Natural killer cell (primary cell): ENCODE measurements at regions not wholly inside any gene's neighbourhood (a gene's known extent, or its start where the extent isn't known, plus 50 kb on each side); places are given as distances from the start of the nearest gene placed in this dataset.

Experiments used
- ATAC-seq, 3 donors: fragments of 150-1000 bp in 2 of 3; fragments of 200-7000 bp in 1 of 3; cut with Tn5 transposase; 1 replicate in 1 of 3; 2 replicates in 2 of 3; pipeline ENCODE4 v1.10.0; 2021; ENCODE audit warnings: mild to moderate bottlenecking in 2 of 3, moderate library complexity in 2 of 3
- DNase-seq, 2 donors: peaks; one replicate each; pipeline versions ENCODE4 v3.0.0 to v3.0.0-alpha.2; 2013 to 2021; ENCODE audit warnings: mixed read lengths in 1 of 2
- H3K27ac ChIP-seq: one replicate; pipeline ENCODE4 v1.5.1; 2013; ENCODE audit warnings: mild to moderate bottlenecking, low read length
- H3K27me3 ChIP-seq: one replicate; pipeline ENCODE4 v1.6.1; 2013; ENCODE audit warnings: low read length; ENCODE audit not compliant: control insufficient read depth, insufficient read depth
- H3K36me3 ChIP-seq: one replicate; pipeline ENCODE4 v1.6.1; 2013; ENCODE audit warnings: low read length; ENCODE audit not compliant: control insufficient read depth, insufficient read depth
- H3K4me1 ChIP-seq: one replicate; pipeline ENCODE4 v1.6.1; 2013; ENCODE audit warnings: low read length; ENCODE audit not compliant: control insufficient read depth, insufficient read depth
- H3K4me3 ChIP-seq: one replicate; pipeline ENCODE4 v1.5.1; 2013; ENCODE audit warnings: low read length
- H3K9me3 ChIP-seq: one replicate; pipeline ENCODE4 v1.6.1; 2013; ENCODE audit warnings: low read length; ENCODE audit not compliant: control insufficient read depth, insufficient read depth
- H3K27ac Mint-ChIP-seq, 2 donors: one replicate each; pipeline ENCODE4 v1.8.0; 2022; ENCODE audit warnings: mild to moderate bottlenecking in 2 of 2, mixed read lengths in 2 of 2, moderate library complexity in 1 of 2
- H3K27me3 Mint-ChIP-seq, 2 donors: one replicate each; pipeline ENCODE4 v1.8.0; 2022; ENCODE audit warnings: low read depth in 2 of 2, mixed read lengths in 2 of 2
- H3K36me3 Mint-ChIP-seq: one replicate; pipeline ENCODE4 v1.8.0; 2022; ENCODE audit warnings: mixed read lengths
- H3K4me1 Mint-ChIP-seq, 2 donors: one replicate each; pipeline ENCODE4 v1.8.0; 2022; ENCODE audit warnings: mixed read lengths in 2 of 2
- H3K4me3 Mint-ChIP-seq: one replicate; pipeline ENCODE4 v1.8.0; 2022; ENCODE audit warnings: mild to moderate bottlenecking, moderate library complexity, mixed read lengths
- H3K9me3 Mint-ChIP-seq, 2 donors: one replicate each; pipeline ENCODE4 v1.8.0; 2022; ENCODE audit warnings: mixed read lengths in 2 of 2
- CTCF ChIP-seq: fragments of 200-600 bp; IDR thresholded peaks from one replicate; pipeline ENCODE4 v1.8.0; 2022; ENCODE audit warnings: antibody characterized with exemption
- WGBS: methylation state at CpG from one replicate; pipeline ENCODE4 v1.1.7; 2013; ENCODE audit warnings: missing lambda C conversion rate; ENCODE audit not compliant: insufficient coverage; 5-methylcytosine and 5-hydroxymethylcytosine counted together
- intact Hi-C: fragments of 100-400 bp; cut with micrococcal nuclease; formaldehyde crosslinking; loops from one replicate; pipeline ENCODE4 v1.14.2; 2022

GRCh38 chr11:80613655-80614054, 1172.8 kb upstream of the TENM4 start:
- Mint-ChIP-seq H3K27me3 (no peaks in the 10 kb centered on the region), H3K4me3 (no peak overlapping the region), H3K4me1 (no peaks in the 10 kb centered on the region), H3K9me3 (peaks cover 16 to 20% of the 10 kb centered on the region in 2 donors), H3K27ac (no peak overlapping the region), H3K36me3 (peaks cover 6% of the 10 kb centered on the region)
- no peaks in the 10 kb centered on the region for H3K27me3 ChIP-seq
- H3K27ac ChIP-seq = no peak overlapping the region
- intact Hi-C loops = no loop called here
- WGBS = 83% methylated on average over 1 of the region's 2 CpGs
- no peak for ATAC-seq
- H3K9me3 ChIP-seq = no peaks in the 10 kb centered on the region
- H3K36me3 ChIP-seq = no peaks in the 10 kb centered on the region
- H3K4me3 ChIP-seq = no peak overlapping the region
- H3K4me1 ChIP-seq = no peaks in the 10 kb centered on the region
- no peak for TF ChIP-seq CTCF
- no peak for DNase-seq

GRCh38 chr11:80610516-80610915, 1169.7 kb upstream of the TENM4 start:
- Histone ChIP-seq H3K36me3 (no peaks in the 10 kb centered on the region), H3K4me3 (no peak overlapping the region), H3K9me3 (no peaks in the 10 kb centered on the region), H3K4me1 (no peaks in the 10 kb centered on the region), H3K27ac (no peak overlapping the region), H3K27me3 (no peaks in the 10 kb centered on the region)
- TF ChIP-seq CTCF = no peak
- DNase-seq = no peak
- intact Hi-C loops = no loop called here
- Mint-ChIP-seq H3K9me3 (peaks cover 18 to 28% of the 10 kb centered on the region in 2 donors), H3K27ac (no peak overlapping the region), H3K4me3 (no peak overlapping the region), H3K27me3 (no peaks in the 10 kb centered on the region), H3K36me3 (peaks cover 6% of the 10 kb centered on the region), H3K4me1 (no peaks in the 10 kb centered on the region)
- no peak for ATAC-seq
- 88% methylated on average over 7 of the region's 7 CpGs for WGBS

GRCh38 chr11:80603472-80603871, 1162.6 kb upstream of the TENM4 start:
- Histone ChIP-seq H3K27ac (no peak overlapping the region), H3K4me3 (no peak overlapping the region), H3K36me3 (no peaks in the 10 kb centered on the region), H3K4me1 (no peaks in the 10 kb centered on the region), H3K9me3 (no peaks in the 10 kb centered on the region), H3K27me3 (no peaks in the 10 kb centered on the region)
- Mint-ChIP-seq H3K9me3 (peaks cover 17 to 21% of the 10 kb centered on the region in 2 donors), H3K4me1 (no peaks in the 10 kb centered on the region), H3K27ac (no peak overlapping the region), H3K36me3 (no peaks in the 10 kb centered on the region), H3K27me3 (no peaks in the 10 kb centered on the region), H3K4me3 (no peak overlapping the region)
- no CpG with 5 or more reads among the region's 2 CpGs for WGBS
- no peak for TF ChIP-seq CTCF
- DNase-seq = no peak
- no peak for ATAC-seq
- intact Hi-C loops = no loop called here

- DNase-seq = no peak
- no peak for ATAC-seq
- Mint-ChIP-seq H3K4me1 (no peaks in the 10 kb centered on the region), H3K27me3 (no peaks in the 10 kb centered on the region), H3K4me3 (no peak overlapping the region), H3K9me3 (peaks cover 14 to 20% of the 10 kb centered on the region in 2 donors), H3K27ac (no peak overlapping the region), H3K36me3 (no peaks in the 10 kb centered on the region)
- WGBS = 81% methylated on average over 6 of the region's 6 CpGs
- Histone ChIP-seq H3K4me1 (no peaks in the 10 kb centered on the region), H3K9me3 (no peaks in the 10 kb centered on the region), H3K27me3 (no peaks in the 10 kb centered on the region), H3K4me3 (no peak overlapping the region), H3K27ac (no peak overlapping the region), H3K36me3 (no peaks in the 10 kb centered on the region)
- TF ChIP-seq CTCF = no peak
- intact Hi-C loops = no loop called here
These were observed 1158.1 kb upstream of the TENM4 start for GRCh38 chr11:80598905-80599304.
